Activated CD8-positive, alpha-beta memory T cell treated with anti-CD3 and anti-CD28 coated beads, Interleukin-2, amount 50 U/mL, for 48 hours (primary cell): ENCODE measurements at regions not wholly inside any gene's neighbourhood (a gene's known extent, or its start where the extent isn't known, plus 50 kb on each side); places are given as distances from the start of the nearest gene placed in this dataset.
A peak's percentile ranks its signal among the peaks of the same experiment; 100 is the strongest.
"Not testable (repeated sequence)": the region's sequence is repeated elsewhere in the genome, so short reads cannot be mapped to it uniquely, and the experiment has no call there.

Experiments
- DNase-seq: peaks from one replicate; pipeline ENCODE4 v3.0.0-alpha.2; 2020

DNA sequence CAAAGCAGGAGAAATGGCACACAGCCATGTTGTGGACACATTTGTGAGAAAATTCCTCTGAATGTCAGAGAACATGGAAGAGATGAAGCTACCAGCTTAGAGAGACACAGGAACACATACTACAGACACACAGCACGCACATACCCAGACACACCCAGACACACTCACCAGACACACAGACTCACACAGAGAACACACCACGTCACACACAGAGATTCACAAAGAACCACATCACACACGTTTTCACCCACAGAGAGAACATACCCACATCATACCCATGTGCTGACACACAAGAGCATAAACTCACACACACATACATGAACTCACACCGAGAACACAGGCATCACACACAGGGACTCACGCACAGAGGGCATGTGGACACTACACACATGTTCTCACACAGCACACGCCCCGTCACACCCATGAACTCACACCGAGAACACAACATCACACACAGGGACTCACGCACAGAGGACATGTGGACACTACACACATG is 124.9 kb downstream of the METRNL start:
- DNase-seq, result no peak

- peak; percentile 49 for DNase-seq
These were observed 125.5 kb downstream of the METRNL start for GRCh38 chr17:83204736-83205386.

- peak; percentile 89 for DNase-seq
These were observed 126.1 kb downstream of the METRNL start for GRCh38 chr17:83205387-83206035.

DNA sequence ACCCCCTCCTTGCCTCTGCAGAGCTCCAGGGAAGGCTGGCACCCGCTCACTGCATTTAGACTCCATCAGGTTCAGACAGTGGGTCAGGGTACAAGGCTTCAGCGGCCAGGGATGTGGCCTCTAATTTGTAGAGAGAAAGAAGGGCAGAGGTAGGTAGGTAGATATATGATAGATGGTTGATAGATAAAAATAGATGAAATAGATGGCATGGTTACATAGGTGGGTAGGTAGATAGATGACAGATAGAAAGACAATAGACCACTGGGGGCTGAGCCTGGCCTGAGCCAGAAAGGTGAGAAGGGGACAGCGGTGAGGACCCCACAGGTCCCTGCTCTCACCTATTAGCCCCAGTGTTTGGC is 126.6 kb downstream of the METRNL start:
- DNase-seq, result not testable (repeated sequence)

DNA sequence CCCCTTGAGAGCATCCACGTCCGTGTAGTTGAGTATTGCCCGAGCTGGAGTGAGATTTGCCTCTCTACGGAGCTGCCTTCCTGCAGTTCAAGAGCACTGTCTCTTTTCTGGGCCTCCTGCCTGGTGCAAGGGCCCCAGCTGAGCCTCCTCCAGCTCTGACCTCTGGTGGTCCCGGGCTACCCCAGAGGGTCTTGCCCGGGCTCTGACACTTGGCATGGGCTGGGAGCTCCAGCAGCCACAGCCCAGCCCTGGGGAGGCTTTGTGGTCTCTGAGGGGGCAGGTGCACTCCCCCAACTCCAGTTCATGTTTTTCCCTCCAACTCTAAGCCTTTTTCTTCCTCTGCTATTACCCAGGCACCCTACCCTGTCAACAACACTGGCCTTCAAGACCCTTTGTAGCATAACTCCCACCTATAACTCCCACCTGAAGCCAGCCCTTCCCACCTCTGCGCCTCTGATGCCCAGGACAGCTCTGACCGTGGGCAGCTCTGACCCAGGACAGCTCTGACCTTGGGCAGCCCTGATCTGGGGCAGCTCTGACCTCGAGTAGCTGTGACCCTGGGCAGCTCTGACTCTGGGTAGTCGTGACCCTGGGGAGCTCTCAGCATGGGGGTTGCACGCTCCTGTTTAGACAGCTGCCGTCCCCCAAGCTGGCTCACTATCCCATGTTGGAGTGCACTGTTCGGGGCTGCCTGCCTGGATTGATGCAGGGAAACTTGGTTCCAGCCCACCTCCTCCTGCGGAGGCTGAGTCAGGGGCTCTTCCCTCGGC is 127.6 kb downstream of the METRNL start:
- peak; percentile 50 for DNase-seq

DNA sequence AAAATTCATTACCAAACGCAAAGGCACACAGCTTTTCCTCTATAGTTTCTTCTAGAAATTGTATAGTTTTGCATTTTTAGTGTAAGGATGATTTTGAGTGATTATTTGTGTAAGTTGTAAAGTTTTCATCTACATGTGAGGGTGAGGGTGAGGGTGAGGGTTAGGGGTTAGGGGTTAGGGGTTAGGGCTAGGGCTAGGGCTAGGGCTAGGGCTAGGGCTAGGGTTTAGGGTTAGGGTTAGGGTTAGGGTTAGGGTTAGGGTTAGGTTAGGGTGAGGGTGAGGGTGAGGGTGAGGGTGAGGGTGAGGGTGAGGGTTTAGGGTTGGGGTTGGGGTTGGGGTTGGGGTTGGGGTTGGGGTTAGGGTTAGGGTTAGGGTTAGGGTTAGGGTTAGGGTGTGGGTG is 167.6 kb downstream of the METRNL start:
- DNase-seq, result peak; percentile 56
